Activated CD4-positive, alpha-beta T cell treated with anti-CD3 and anti-CD28 coated beads, Interleukin-2, amount 50 U/mL, for 16 hours (primary cell): ENCODE measurements at regions not wholly inside any gene's neighbourhood (a gene's known extent, or its start where the extent isn't known, plus 50 kb on each side); places are given as distances from the start of the nearest gene placed in this dataset.
"Not testable (repeated sequence)": the region's sequence is repeated elsewhere in the genome, so short reads cannot be mapped to it uniquely, and the experiment has no call there.

ENCODE experiments used
- DNase-seq: peaks from one replicate; pipeline ENCODE4 v3.0.0-alpha.2; 2020

GRCh38 chr21:28636752-28637691 lies 355.7 kb downstream of the LTN1 start:
- DNase-seq, result peak; percentile 73

- DNase-seq, result no peak
These were observed 357.1 kb downstream of the LTN1 start for GRCh38 chr21:28635541-28635940.

GRCh38 chr21:28633839-28634555 lies 358.7 kb downstream of the LTN1 start:
- no peak for DNase-seq

GRCh38 chr21:28632755-28633408 lies 359.8 kb downstream of the LTN1 start:
- DNase-seq, result no peak

GRCh38 chr21:28627691-28628090 lies 365.0 kb downstream of the LTN1 start:
- no peak for DNase-seq

GRCh38 chr21:28627261-28627660 lies 365.4 kb downstream of the LTN1 start:
- no peak for DNase-seq

- no peak for DNase-seq
These were observed 368.1 kb downstream of the LTN1 start for GRCh38 chr21:28624626-28625025.

- no peak for DNase-seq
These were observed 375.4 kb downstream of the LTN1 start for GRCh38 chr21:28617300-28617699.

- DNase-seq, result no peak
These were observed 377.4 kb downstream of the LTN1 start for GRCh38 chr21:28615276-28615675.

- DNase-seq, result no peak
These were observed 377.9 kb downstream of the LTN1 start for GRCh38 chr21:28614791-28615190.

GRCh38 chr21:28608646-28609045 lies 384.0 kb downstream of the LTN1 start:
- DNase-seq, result no peak

GRCh38 chr21:28607545-28607944 lies 385.1 kb downstream of the LTN1 start:
- DNase-seq, result no peak

- DNase-seq, result peak; percentile 41
These were observed 387.6 kb downstream of the LTN1 start for GRCh38 chr21:28604946-28605537.

- DNase-seq, result no peak
These were observed 390.1 kb downstream of the LTN1 start for GRCh38 chr21:28602546-28602945.

- no peak for DNase-seq
These were observed 394.5 kb downstream of the LTN1 start for GRCh38 chr21:28598214-28598613.

- DNase-seq, result no peak
These were observed 400.3 kb downstream of the LTN1 start for GRCh38 chr21:28592205-28592865.

- no peak for DNase-seq
These were observed 402.0 kb downstream of the LTN1 start for GRCh38 chr21:28590676-28591075.

GRCh38 chr21:28590026-28590425 lies 402.7 kb downstream of the LTN1 start:
- no peak for DNase-seq

- no peak for DNase-seq
These were observed 403.7 kb downstream of the LTN1 start for GRCh38 chr21:28588997-28589396.

GRCh38 chr21:28587748-28588147 lies 404.9 kb downstream of the LTN1 start:
- DNase-seq, result no peak

GRCh38 chr21:28581976-28582375 lies 410.7 kb downstream of the LTN1 start:
- DNase-seq, result no peak

- DNase-seq, result not testable (repeated sequence)
These were observed 411.4 kb downstream of the LTN1 start for GRCh38 chr21:28581311-28581731.

GRCh38 chr21:28580585-28580984 lies 412.1 kb downstream of the LTN1 start:
- DNase-seq, result no peak
